ENCODE measurements at regions not wholly inside any gene's neighbourhood (a gene's known extent, or its start where the extent isn't known, plus 50 kb on each side); places are given as distances from the start of the nearest gene placed in this dataset.

- no peak for FAIRE-seq
- ChIA-PET POLR2A (no interaction called here), CTCF (interaction anchor here (0.5 to 7.1 kb wide), 7 partner anchors 17 to 459 kb away, joined by 3 to 46 read pairs (median 4); no protein-coding TSS in a partner anchor)
- no peak overlapping the region for H3K27ac ChIP-seq
- no peaks in the 10 kb centered on the region for H3K9me3 ChIP-seq
- whole genome bisulfite sequencing (ENCODE audit: missing lambda C conversion rate): 60% methylated on average over 12 of the region's 13 CpGs
- H3K4me2 ChIP-seq: no peak overlapping the region
- TF ChIP-seq SMC3 (IDR thresholded peaks at IDR 0.05): no peak
- no peak for TF ChIP-seq FOXS1 (CRISPR knock-in tag; IDR thresholded peaks at IDR 0.05)
- TF ChIP-seq FOSB (CRISPR knock-in tag; IDR thresholded peaks at IDR 0.05): no peak
- TF ChIP-seq PHF8 (IDR thresholded peaks at IDR 0.05; ENCODE audit: borderline replicate concordance, low read depth): no peak
- no peak for TF ChIP-seq MYC (IDR thresholded peaks at IDR 0.05; ENCODE audit: borderline replicate concordance, low read length)
- TF ChIP-seq RFX5 (IDR thresholded peaks at IDR 0.05): no peak
- no peak for TF ChIP-seq TP53 (CRISPR knock-in tag; IDR thresholded peaks at IDR 0.05)
- no peak for DNase-seq (ENCODE audit: low read depth in 1 of 2, low spot score in 1 of 2)
- H3K4me1 ChIP-seq: no peaks in the 10 kb centered on the region
- peak in 1 of 2 experiments; percentile 17; a peak in 1 of 6 replicates for ATAC-seq
- no peak overlapping the region for H3K4me3 ChIP-seq
Measured at GRCh38 chr2:37855283-37856041, 69.6 kb upstream of the RMDN2 start.

- TF ChIP-seq ZFP36 (IDR thresholded peaks at IDR 0.05; ENCODE audit: borderline replicate concordance, partially characterized antibody) (no peak), EP300 (IDR thresholded peaks at IDR 0.05) (no peak), FOSB (CRISPR knock-in tag; IDR thresholded peaks at IDR 0.05) (no peak), HMGXB4 (CRISPR knock-in tag; IDR thresholded peaks at IDR 0.05; ENCODE audit: borderline replicate concordance) (no peak), CBX8 (IDR thresholded peaks at IDR 0.05) (no peak)
- WGBS (ENCODE audit: missing lambda C conversion rate): 61% methylated on average over 7 of the region's 7 CpGs
- ChIA-PET POLR2A (no interaction called here), CTCF (interaction anchor here (0.5 to 7.1 kb wide), 5 partner anchors 19 to 460 kb away, joined by 3 to 46 read pairs (median 4); no protein-coding TSS in a partner anchor)
- no peak for FAIRE-seq
- Histone ChIP-seq H3K27ac (no peak overlapping the region), H3K4me3 (no peak overlapping the region), H3K4me2 (no peak overlapping the region), H3K9me3 (no peaks in the 10 kb centered on the region), H3K4me1 (no peaks in the 10 kb centered on the region)
- no peak for DNase-seq (ENCODE audit: low read depth in 1 of 2, low spot score in 1 of 2)
- ATAC-seq: peak in 1 of 2 experiments; percentile 32; a peak in 4 of 6 replicates
Measured at GRCh38 chr2:37856101-37856751, 68.9 kb upstream of the RMDN2 start.

GRCh38 chr2:37857575-37858399 is 67.3 kb upstream of the RMDN2 start:
- Histone ChIP-seq H3K9me3 (no peaks in the 10 kb centered on the region), H3K4me3 (no peak overlapping the region), H3K27ac (no peak overlapping the region), H3K4me2 (no peak overlapping the region), H3K4me1 (no peaks in the 10 kb centered on the region)
- DNase-seq (ENCODE audit: low read depth in 1 of 2, low spot score in 1 of 2) (no peak), FAIRE-seq (no peak), ATAC-seq (no peak)
- 72% methylated on average over 11 of the region's 11 CpGs for WGBS (ENCODE audit: missing lambda C conversion rate)
- ChIA-PET CTCF (interaction anchor here (0.6 to 7.1 kb wide), 3 partner anchors 19 to 365 kb away, joined by 3 to 46 read pairs (median 4); no protein-coding TSS in a partner anchor), POLR2A (no interaction called here)
- TF ChIP-seq SREBF2 (IDR thresholded peaks at IDR 0.05) (no peak), CHD2 (IDR thresholded peaks at IDR 0.05; ENCODE audit: low read length, partially characterized antibody) (no peak), HOXB5 (CRISPR knock-in tag; IDR thresholded peaks at IDR 0.05) (no peak), POLR2A (IDR thresholded peaks at IDR 0.05; ENCODE audit: low read length) (0 out of 2 replicates have a peak, but pooled peaks have one; percentile 5)

GRCh38 chr2:37858400-37858711 is 66.7 kb upstream of the RMDN2 start:
- ATAC-seq (peak; percentile 30 to 60; a peak in 4 of 6 replicates), DNase-seq (ENCODE audit: low read depth in 1 of 2, low spot score in 1 of 2) (peak in 1 of 2 experiments; percentile 19), FAIRE-seq (no peak)
- ChIA-PET CTCF (interaction anchor here (0.6 to 7.1 kb wide), 3 partner anchors 19 to 364 kb away, joined by 3 to 46 read pairs (median 4); no protein-coding TSS in a partner anchor), POLR2A (no interaction called here)
- 2% methylated on average over 2 of the region's 2 CpGs for WGBS (ENCODE audit: missing lambda C conversion rate)
- H3K4me1 ChIP-seq: no peaks in the 10 kb centered on the region
- 0 out of 6 replicates have a peak overlapping the region, but pooled peaks of 1 of the 2 experiments have one; percentile 4 for H3K27ac ChIP-seq
- no peaks in the 10 kb centered on the region for H3K9me3 ChIP-seq
- no peak for TF ChIP-seq HES2 (IDR thresholded peaks at IDR 0.05)
- TF ChIP-seq RARB (CRISPR knock-in tag; IDR thresholded peaks at IDR 0.05): no peak
- no peak for TF ChIP-seq EP300 (IDR thresholded peaks at IDR 0.05)
- TF ChIP-seq MAX (IDR thresholded peaks at IDR 0.05): no peak
- TF ChIP-seq MAZ (IDR thresholded peaks at IDR 0.05; ENCODE audit: borderline replicate concordance, low read depth, low read length): no peak
- no peak overlapping the region for H3K4me2 ChIP-seq
- no peak overlapping the region for H3K4me3 ChIP-seq

Data from A549 (cell line).